B cell (primary cell): ENCODE measurements at regions not wholly inside any gene's neighbourhood (a gene's known extent, or its start where the extent isn't known, plus 50 kb on each side); places are given as distances from the start of the nearest gene placed in this dataset.

Experiments
- CTCF ChIP-seq: fragments of 200-600 bp; IDR thresholded peaks from one replicate; pipeline ENCODE4 v1.8.0; 2022; ENCODE audit warnings: antibody characterized with exemption, mild to moderate bottlenecking
- EZH2 ChIP-seq: IDR thresholded peaks from 2 replicates; pipeline ENCODE4 v1.6.1; 2012; ENCODE audit warnings: borderline replicate concordance, low read depth, mild to moderate bottlenecking, moderate library complexity, low read length; ENCODE audit not compliant: insufficient read depth, poor library complexity, severe bottlenecking

- TF ChIP-seq CTCF (no peak), EZH2 (no peak)
Observed at GRCh38 chr1:56363007-56363770, 216.2 kb downstream of the PLPP3 start.
